Right atrium auricular region (tissue), 2 donors: ENCODE measurements at regions not wholly inside any gene's neighbourhood (a gene's known extent, or its start where the extent isn't known, plus 50 kb on each side); places are given as distances from the start of the nearest gene placed in this dataset.

Experiments used
- DNase-seq: peaks from one replicate; pipeline ENCODE4 v3.0.0-alpha.2; 2019; ENCODE audit warnings: low spot score
- H3K27ac ChIP-seq, 2 donors: fragments of 200-600 bp; sonication (generic); 1 replicate in 1 of 2; 2 replicates in 1 of 2; pipeline ENCODE4 v1.5.1; 2016 to 2019
- H3K27me3 ChIP-seq, 2 donors: fragments of 200-600 bp; sonication (generic); one replicate each; pipeline versions ENCODE4 v1.5.1 to v1.6.0; 2017 to 2019
- H3K36me3 ChIP-seq: fragments of 200-600 bp; sonication (generic); one replicate; pipeline ENCODE4 v1.5.1; 2016
- H3K4me1 ChIP-seq, 2 donors: fragments of 200-600 bp; sonication (generic); one replicate each; pipeline versions ENCODE4 v1.5.1 to v1.6.0; 2017 to 2019
- H3K4me3 ChIP-seq, 2 donors: fragments of 200-600 bp; sonication (generic); 1 replicate in 1 of 2; 2 replicates in 1 of 2; pipeline ENCODE4 v1.5.1; 2017 to 2019; ENCODE audit warnings: mild to moderate bottlenecking in 1 of 2, moderate library complexity in 1 of 2
- H3K9me3 ChIP-seq, 2 donors: fragments of 200-600 bp; sonication (generic); one replicate each; pipeline ENCODE4 v1.5.1; 2019
- CTCF ChIP-seq, 2 donors: fragments of 200-600 bp; sonication (generic); IDR thresholded peaks; one replicate each; pipeline ENCODE4 v1.5.1; 2019; ENCODE audit warnings: antibody characterized with exemption in 2 of 2

DNA sequence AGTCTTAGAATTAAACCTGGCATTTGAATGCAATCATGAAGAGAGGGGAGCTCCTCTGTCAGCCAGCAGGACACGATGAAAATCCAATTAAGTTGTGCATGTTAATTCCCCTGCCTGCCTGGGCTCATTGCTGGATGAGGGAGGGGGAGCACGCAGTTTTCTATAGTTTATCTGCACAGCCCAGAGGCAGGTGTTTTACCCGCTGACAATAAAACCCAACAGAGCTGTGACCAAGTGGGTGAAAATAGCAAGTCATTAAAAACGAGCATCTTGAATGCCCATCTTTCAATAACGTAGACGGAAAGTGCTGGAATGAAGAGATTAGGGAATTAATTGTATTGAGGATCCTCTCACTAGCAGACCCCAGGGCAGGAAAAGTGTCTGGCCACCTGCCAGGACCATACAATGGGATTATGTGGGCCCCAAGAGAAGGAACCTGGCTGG lies 100.1 kb upstream of the FAM20C start:
- Histone ChIP-seq H3K4me1 (peaks cover 0 to 14% of the 10 kb centered on the region in 2 donors), H3K4me3 (no peak overlapping the region), H3K27ac (no peak overlapping the region), H3K9me3 (no peaks in the 10 kb centered on the region), H3K27me3 (no peaks in the 10 kb centered on the region), H3K36me3 (no peaks in the 10 kb centered on the region)
- no peak for TF ChIP-seq CTCF (IDR thresholded peaks at IDR 0.05)
- DNase-seq = no peak

DNA sequence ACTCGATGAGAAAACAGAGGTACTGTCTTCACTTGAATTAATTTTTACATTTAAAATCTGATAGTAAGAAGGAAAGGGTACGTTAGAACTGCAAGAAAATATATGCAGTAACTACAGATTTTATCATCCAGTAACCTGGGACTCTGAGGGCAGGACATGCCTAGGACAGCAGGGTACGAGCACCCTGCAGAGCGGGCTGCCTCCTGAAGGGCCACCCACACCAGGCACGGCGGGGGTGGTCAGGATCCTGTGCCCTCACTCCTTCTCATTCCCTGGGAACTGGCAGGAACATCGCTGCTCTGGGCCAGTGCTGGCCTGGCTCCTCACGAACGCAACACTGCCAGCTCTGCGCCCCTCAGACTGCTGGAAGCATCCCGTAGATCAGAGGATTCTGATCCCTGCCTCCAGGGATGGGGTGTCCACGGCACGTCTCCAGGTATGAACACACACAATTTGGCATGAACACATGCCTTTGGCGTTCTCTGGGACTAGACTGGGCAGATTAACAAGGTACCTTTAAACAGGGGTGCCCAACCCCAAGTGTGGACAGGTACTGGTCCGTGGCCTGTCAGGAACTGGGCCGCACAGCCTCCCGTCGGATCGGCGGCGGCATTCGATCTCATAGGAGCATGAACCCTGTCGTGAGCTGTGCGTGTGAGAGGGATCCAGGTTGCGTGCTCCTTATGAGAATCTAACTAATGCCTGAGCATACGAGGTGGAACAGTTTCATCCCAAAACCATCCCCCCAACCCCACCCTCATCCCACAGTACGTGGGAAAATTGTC lies 99.3 kb upstream of the FAM20C start:
- Histone ChIP-seq H3K9me3 (peaks cover 0 to 4% of the 10 kb centered on the region in 2 donors), H3K4me3 (no peak overlapping the region), H3K27ac (no peak overlapping the region), H3K4me1 (peaks cover 0 to 14% of the 10 kb centered on the region in 2 donors), H3K27me3 (no peaks in the 10 kb centered on the region), H3K36me3 (no peaks in the 10 kb centered on the region)
- TF ChIP-seq CTCF (IDR thresholded peaks at IDR 0.05) = no peak
- no peak for DNase-seq

DNA sequence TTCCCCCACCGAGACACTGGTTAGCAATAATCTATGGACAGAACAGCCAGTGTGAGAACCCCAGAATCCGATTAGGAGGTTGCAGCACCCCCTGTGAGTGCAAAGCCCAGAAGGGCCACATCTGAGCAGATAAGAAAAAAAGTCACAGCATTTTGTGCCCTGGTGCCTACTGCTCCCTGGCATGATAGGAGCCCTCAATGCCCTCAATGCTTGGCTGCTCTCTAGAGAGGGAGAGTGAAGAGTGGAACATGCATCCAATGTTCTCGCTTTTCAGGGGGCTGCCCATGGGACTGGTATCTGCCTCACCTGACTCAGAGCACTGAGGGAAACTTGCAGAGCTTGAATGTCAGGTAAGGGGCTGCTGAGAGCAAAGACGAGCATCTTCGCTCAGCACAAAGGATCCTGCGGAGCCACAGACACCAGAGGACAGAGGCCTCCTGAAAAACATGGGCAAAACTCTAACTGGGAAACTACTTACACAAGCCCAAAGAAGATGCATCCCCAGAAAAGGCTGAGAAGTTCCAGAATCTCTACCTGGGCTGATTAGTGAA lies 98.0 kb upstream of the FAM20C start:
- Histone ChIP-seq H3K27ac (no peak overlapping the region), H3K36me3 (no peaks in the 10 kb centered on the region), H3K4me3 (no peak overlapping the region), H3K9me3 (peaks cover 0 to 9% of the 10 kb centered on the region in 2 donors), H3K4me1 (peaks cover 0 to 5% of the 10 kb centered on the region in 2 donors), H3K27me3 (no peaks in the 10 kb centered on the region)
- DNase-seq = no peak
- no peak for TF ChIP-seq CTCF (IDR thresholded peaks at IDR 0.05)

DNA sequence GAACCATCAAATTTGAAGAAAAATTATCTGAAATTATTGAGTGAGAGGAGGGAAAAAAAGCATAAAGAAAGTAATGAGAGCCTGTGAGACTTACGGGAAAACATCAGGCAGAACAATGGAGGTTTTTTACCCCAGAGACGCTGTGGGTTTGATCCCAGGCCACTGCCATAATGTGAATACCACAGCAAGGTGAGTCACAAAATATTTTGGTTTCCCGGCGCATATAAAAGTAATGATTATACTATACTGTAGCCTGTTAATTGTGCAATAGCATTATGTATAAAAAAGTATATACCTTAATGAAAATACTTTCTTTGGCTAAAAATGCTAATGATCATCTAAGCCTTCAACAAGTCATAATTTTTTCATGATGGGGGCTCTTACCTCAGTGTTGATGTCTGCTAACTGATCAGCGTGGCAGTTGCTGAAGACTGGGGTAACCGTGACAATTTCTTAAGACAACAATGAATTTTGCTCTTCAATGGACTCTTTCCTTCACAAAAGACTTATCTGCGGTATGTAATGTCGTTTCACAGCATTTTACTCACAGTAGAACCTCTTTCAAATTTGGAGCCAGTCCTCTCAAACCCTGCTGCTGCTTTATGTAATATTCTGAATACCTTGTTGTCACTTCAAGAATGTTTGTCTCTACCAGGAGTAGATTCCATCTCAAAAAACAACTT lies 97.0 kb upstream of the FAM20C start:
- Histone ChIP-seq H3K4me3 (no peak overlapping the region), H3K27ac (no peak overlapping the region), H3K9me3 (peaks cover 0 to 9% of the 10 kb centered on the region in 2 donors), H3K27me3 (no peaks in the 10 kb centered on the region), H3K4me1 (no peaks in the 10 kb centered on the region), H3K36me3 (no peaks in the 10 kb centered on the region)
- no peak for TF ChIP-seq CTCF (IDR thresholded peaks at IDR 0.05)
- DNase-seq = no peak

GRCh38 chr7:95863-96260 lies 96.5 kb upstream of the FAM20C start:
- H3K27me3 ChIP-seq = no peaks in the 10 kb centered on the region
- H3K4me1 ChIP-seq = no peaks in the 10 kb centered on the region
- H3K36me3 ChIP-seq = no peaks in the 10 kb centered on the region
- peaks cover 0 to 9% of the 10 kb centered on the region in 2 donors for H3K9me3 ChIP-seq
- no peak overlapping the region for H3K27ac ChIP-seq
- DNase-seq = no peak
- no peak overlapping the region for H3K4me3 ChIP-seq
- no peak for TF ChIP-seq CTCF (IDR thresholded peaks at IDR 0.05)
